ENCODE measurements at regions not wholly inside any gene's neighbourhood (a gene's known extent, or its start where the extent isn't known, plus 50 kb on each side); places are given as distances from the start of the nearest gene placed in this dataset.

DNA sequence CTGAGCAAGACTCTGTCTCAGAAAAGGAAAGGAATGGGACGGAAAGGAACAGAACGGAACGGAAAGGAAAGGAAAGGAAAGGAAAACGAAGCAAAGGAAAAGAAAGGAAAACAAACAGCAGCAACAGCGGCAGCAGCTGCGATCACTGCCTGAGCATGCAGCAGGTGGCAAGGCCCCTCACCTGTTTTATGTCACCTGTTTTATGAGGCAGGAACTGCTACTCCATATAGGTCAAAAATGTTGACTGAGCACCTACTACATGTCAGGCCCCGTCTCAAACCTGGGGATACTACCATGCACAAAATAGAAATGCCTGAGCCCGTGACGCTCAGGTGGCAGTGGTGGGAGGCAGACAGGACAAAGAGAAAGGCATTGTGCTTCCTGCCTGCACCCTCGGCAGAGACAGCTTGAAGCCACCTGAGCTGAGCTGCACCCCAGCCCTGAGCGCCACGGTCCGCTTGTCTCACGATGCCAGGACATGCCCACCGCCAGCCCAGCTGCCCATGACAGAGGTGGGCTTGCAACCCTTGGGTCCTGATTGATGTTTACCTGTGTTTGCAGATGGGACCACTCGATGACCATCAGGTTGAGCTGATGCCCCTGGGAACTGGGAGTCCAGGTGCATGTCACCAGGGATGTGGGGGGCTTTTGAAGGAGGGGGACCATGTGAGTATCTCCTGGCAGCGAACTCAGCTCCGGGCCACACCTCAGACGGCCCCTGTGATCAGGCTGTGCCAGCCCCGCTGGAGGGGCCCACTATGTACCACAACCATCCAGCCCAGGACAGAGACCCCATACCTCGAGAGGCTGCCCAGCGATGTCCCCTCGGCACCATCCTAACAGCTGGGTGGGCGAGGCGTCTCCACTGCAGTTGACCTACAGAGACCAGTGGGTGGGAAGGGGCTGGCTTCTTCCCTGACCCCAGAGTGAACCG is 77.4 kb downstream of the RMI2 start:
- H3K27ac ChIP-seq (replicated peaks in 1 of 4) = no peak overlapping the region
- H3K4me3 ChIP-seq = no peak overlapping the region
- DNase-seq (ENCODE audit: extremely low spot score) = no peak
- TF ChIP-seq, protein P1, sequence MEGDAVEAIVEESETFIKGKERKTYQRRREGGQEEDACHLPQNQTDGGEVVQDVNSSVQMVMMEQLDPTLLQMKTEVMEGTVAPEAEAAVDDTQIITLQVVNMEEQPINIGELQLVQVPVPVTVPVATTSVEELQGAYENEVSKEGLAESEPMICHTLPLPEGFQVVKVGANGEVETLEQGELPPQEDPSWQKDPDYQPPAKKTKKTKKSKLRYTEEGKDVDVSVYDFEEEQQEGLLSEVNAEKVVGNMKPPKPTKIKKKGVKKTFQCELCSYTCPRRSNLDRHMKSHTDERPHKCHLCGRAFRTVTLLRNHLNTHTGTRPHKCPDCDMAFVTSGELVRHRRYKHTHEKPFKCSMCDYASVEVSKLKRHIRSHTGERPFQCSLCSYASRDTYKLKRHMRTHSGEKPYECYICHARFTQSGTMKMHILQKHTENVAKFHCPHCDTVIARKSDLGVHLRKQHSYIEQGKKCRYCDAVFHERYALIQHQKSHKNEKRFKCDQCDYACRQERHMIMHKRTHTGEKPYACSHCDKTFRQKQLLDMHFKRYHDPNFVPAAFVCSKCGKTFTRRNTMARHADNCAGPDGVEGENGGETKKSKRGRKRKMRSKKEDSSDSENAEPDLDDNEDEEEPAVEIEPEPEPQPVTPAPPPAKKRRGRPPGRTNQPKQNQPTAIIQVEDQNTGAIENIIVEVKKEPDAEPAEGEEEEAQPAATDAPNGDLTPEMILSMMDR (IDR thresholded peaks at IDR 0.05) = no peak
- TF ChIP-seq EP300 (IDR thresholded peaks at IDR 0.05) (no peak), POLR2A (IDR thresholded peaks at IDR 0.05; ENCODE audit: low read depth) (no peak), POLR2AphosphoS5 (IDR thresholded peaks at IDR 0.05) (no peak)
- WGBS = 89% methylated on average over 15 of the region's 26 CpGs
- intact Hi-C loops (cut with DNase I) = loop anchor here (10.0 kb wide), 1 partner anchor 62 kb away; no protein-coding TSS in a partner anchor
- no peaks in the 10 kb centered on the region for H3K9me3 ChIP-seq
- peaks cover 0 to 3% (median 0%) of the 10 kb centered on the region in 4 donors for H3K27me3 ChIP-seq
- H3K4me1 ChIP-seq = no peaks in the 10 kb centered on the region
- H3K36me3 ChIP-seq = no peaks in the 10 kb centered on the region

DNA sequence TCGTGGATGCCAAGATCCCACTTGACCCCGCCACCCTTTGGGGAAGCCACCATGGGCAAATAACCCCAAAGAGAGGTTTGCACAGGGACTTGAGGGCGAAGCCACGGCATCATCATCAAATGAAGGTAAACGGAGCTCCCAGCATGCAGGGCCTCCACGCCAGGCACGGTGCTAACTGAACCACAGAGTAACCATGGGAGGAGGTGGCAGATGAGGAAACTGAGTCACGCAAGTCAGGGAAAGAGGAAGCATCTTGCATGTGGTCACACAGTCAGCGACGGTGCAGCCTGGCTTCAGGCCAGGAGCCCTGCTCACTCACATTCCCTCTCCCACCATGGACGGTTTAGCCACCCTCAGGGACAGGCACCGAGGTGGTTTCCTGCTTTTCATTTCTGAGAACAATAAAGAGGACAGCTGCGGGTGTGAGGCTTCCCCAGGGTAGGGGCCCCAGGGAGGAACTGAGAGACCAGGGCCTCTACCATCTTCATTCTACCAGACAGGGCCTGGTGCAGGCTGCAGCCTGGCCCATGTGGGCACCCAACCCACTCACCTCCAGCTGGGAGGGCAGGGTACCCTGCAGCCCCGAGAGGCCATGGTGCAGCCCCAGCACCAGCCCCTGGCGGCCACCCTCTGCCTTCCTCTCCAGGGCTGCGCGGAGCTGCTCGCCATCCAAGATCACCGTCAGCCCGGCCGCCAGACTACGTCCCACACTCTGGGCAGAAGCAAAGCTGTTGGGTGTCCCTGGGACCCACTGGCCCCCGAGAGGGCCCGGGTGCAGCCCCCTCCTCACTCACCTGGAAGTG is 78.3 kb downstream of the RMI2 start:
- Histone ChIP-seq H3K36me3 (no peaks in the 10 kb centered on the region), H3K9me3 (no peaks in the 10 kb centered on the region), H3K4me1 (no peaks in the 10 kb centered on the region), H3K4me3 (no peak overlapping the region), H3K27me3 (peaks cover 0 to 3% (median 0%) of the 10 kb centered on the region in 4 donors), H3K27ac (replicated peaks in 1 of 4) (no peak overlapping the region)
- WGBS = 70% methylated on average over 24 of the region's 24 CpGs
- no peak for DNase-seq (ENCODE audit: extremely low spot score)
- intact Hi-C loops (cut with DNase I) = loop anchor here (10.0 kb wide), 1 partner anchor 61 kb away; no protein-coding TSS in a partner anchor
- TF ChIP-seq, protein P1 (IDR thresholded peaks at IDR 0.05) = no peak
- TF ChIP-seq POLR2AphosphoS5 (IDR thresholded peaks at IDR 0.05) (no peak), EP300 (IDR thresholded peaks at IDR 0.05) (no peak), POLR2A (IDR thresholded peaks at IDR 0.05; ENCODE audit: low read depth) (no peak)

DNA sequence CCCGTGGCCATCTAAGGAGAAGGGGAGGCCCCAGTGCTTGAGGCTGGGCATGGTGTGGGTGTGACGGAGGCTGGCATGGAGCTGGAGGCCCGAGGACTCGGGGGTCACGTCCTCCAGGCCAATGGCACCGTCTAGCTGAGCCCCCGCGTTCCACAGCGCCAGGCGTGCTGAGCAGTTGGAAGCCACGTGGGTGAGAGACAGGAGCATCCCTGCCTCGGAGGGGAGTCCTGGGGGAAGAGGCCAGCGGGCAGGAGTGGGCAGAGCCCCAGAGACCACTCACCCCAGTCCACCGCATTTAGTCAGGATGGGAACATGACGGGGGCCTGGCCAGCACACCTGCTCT is 78.8 kb downstream of the RMI2 start:
- Histone ChIP-seq H3K4me1 (no peaks in the 10 kb centered on the region), H3K36me3 (no peaks in the 10 kb centered on the region), H3K27ac (replicated peaks in 1 of 4) (no peak overlapping the region), H3K27me3 (peaks cover 0 to 3% (median 0%) of the 10 kb centered on the region in 4 donors), H3K4me3 (no peak overlapping the region), H3K9me3 (no peaks in the 10 kb centered on the region)
- intact Hi-C loops (cut with DNase I) = loop anchor here (10.0 kb wide), 1 partner anchor 61 kb away; no protein-coding TSS in a partner anchor
- TF ChIP-seq POLR2AphosphoS5 (IDR thresholded peaks at IDR 0.05) (no peak), POLR2A (IDR thresholded peaks at IDR 0.05; ENCODE audit: low read depth) (no peak), EP300 (IDR thresholded peaks at IDR 0.05) (no peak)
- TF ChIP-seq, protein P1 (IDR thresholded peaks at IDR 0.05) = no peak
- WGBS = 90% methylated on average over 14 of the region's 15 CpGs
- no peak for DNase-seq (ENCODE audit: extremely low spot score)

DNA sequence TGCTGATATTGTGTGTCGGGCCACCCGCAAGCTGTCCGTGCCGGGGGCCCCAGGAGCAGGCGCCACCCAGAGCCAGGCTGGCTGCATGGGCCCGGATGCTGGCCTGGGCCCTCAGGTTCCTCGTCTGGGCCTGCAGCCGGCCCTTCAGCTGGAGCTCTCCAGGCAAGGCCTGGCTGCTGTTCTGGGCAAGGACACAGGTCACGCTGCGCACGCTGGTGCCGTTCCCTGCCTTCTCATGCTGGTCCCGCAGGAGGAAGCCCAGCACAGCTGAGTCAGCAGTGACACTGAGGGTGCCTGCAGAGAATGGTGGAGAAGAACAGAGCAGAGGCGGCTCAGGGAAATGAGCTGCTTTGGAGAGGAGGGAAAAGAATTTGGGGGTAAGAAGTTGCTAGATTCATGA is 79.9 kb downstream of the RMI2 start:
- Histone ChIP-seq H3K4me1 (no peaks in the 10 kb centered on the region), H3K27ac (replicated peaks in 1 of 4) (no peak overlapping the region), H3K27me3 (peaks cover 0 to 3% (median 0%) of the 10 kb centered on the region in 4 donors), H3K36me3 (no peaks in the 10 kb centered on the region), H3K4me3 (no peak overlapping the region), H3K9me3 (no peaks in the 10 kb centered on the region)
- WGBS = 94% methylated on average over 2 of the region's 14 CpGs
- TF ChIP-seq EP300 (IDR thresholded peaks at IDR 0.05) (no peak), POLR2A (IDR thresholded peaks at IDR 0.05; ENCODE audit: low read depth) (no peak), POLR2AphosphoS5 (IDR thresholded peaks at IDR 0.05) (no peak)
- TF ChIP-seq, protein P1 (IDR thresholded peaks at IDR 0.05) = no peak
- intact Hi-C loops (cut with DNase I) = loop anchor here (10.0 kb wide), 1 partner anchor 60 kb away; no protein-coding TSS in a partner anchor
- DNase-seq (ENCODE audit: extremely low spot score) = no peak

Measured in esophagus muscularis mucosa (tissue), 4 donors.